ENCODE measurements at regions not wholly inside any gene's neighbourhood (a gene's known extent, or its start where the extent isn't known, plus 50 kb on each side); places are given as distances from the start of the nearest gene placed in this dataset.

GRCh38 chr21:17460094-17460493 lies 52.7 kb upstream of the CXADR start:
- Histone ChIP-seq H3K4me3 (ENCODE audit: low read length in 3 of 3) (no peak overlapping the region), H3K27ac (ENCODE audit: low read depth in 2 of 2, low read length in 2 of 2) (no peak overlapping the region), H3K36me3 (ENCODE audit: control insufficient read depth in 2 of 3, insufficient read depth in 3 of 3, low read length in 3 of 3) (no peaks in the 10 kb centered on the region), H3K9ac (ENCODE audit: low read length in 3 of 3) (no peak overlapping the region), H3K27me3 (ENCODE audit: control insufficient read depth, insufficient read depth, low read length) (no peaks in the 10 kb centered on the region), H3K9me3 (ENCODE audit: control insufficient read depth in 2 of 3, insufficient read depth in 1 of 3, low read length in 3 of 3) (no peaks in the 10 kb centered on the region), H3K4me1 (ENCODE audit: control insufficient read depth in 2 of 3, insufficient read depth in 2 of 3, low read depth in 1 of 3, low read length in 3 of 3) (no peaks in the 10 kb centered on the region)
- no peak for FAIRE-seq
- intact Hi-C loops (cut with DNase I) = no loop called here
- TF ChIP-seq, protein P1, sequence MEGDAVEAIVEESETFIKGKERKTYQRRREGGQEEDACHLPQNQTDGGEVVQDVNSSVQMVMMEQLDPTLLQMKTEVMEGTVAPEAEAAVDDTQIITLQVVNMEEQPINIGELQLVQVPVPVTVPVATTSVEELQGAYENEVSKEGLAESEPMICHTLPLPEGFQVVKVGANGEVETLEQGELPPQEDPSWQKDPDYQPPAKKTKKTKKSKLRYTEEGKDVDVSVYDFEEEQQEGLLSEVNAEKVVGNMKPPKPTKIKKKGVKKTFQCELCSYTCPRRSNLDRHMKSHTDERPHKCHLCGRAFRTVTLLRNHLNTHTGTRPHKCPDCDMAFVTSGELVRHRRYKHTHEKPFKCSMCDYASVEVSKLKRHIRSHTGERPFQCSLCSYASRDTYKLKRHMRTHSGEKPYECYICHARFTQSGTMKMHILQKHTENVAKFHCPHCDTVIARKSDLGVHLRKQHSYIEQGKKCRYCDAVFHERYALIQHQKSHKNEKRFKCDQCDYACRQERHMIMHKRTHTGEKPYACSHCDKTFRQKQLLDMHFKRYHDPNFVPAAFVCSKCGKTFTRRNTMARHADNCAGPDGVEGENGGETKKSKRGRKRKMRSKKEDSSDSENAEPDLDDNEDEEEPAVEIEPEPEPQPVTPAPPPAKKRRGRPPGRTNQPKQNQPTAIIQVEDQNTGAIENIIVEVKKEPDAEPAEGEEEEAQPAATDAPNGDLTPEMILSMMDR (IDR thresholded peaks at IDR 0.05; ENCODE audit: borderline replicate concordance, extremely low read depth, insufficient read depth) = no peak
- DNase-seq = no peak

- Histone ChIP-seq H3K36me3 (ENCODE audit: control insufficient read depth in 2 of 3, insufficient read depth in 3 of 3, low read length in 3 of 3) (no peaks in the 10 kb centered on the region), H3K9ac (ENCODE audit: low read length in 3 of 3) (no peak overlapping the region), H3K9me3 (ENCODE audit: control insufficient read depth in 2 of 3, insufficient read depth in 1 of 3, low read length in 3 of 3) (no peaks in the 10 kb centered on the region), H3K4me1 (ENCODE audit: control insufficient read depth in 2 of 3, insufficient read depth in 2 of 3, low read depth in 1 of 3, low read length in 3 of 3) (no peaks in the 10 kb centered on the region), H3K27ac (ENCODE audit: low read depth in 2 of 2, low read length in 2 of 2) (no peak overlapping the region), H3K4me3 (ENCODE audit: low read length in 3 of 3) (no peak overlapping the region), H3K27me3 (ENCODE audit: control insufficient read depth, insufficient read depth, low read length) (no peaks in the 10 kb centered on the region)
- FAIRE-seq (no peak), DNase-seq (no peak)
- TF ChIP-seq, protein P1 (IDR thresholded peaks at IDR 0.05; ENCODE audit: borderline replicate concordance, extremely low read depth, insufficient read depth) = no peak
- intact Hi-C loops (cut with DNase I) = no loop called here
Measured at GRCh38 chr21:17461014-17461413, 51.8 kb upstream of the CXADR start.

- H3K9ac ChIP-seq (ENCODE audit: low read length in 3 of 3) = no peak overlapping the region
- FAIRE-seq = no peak
Measured at GRCh38 chr21:17461582-17461981, 51.3 kb upstream of the CXADR start.

More at GRCh38 chr21:17461582-17461981, 51.3 kb upstream of the CXADR start:
- H3K27ac ChIP-seq (ENCODE audit: low read depth in 2 of 2, low read length in 2 of 2) = no peak overlapping the region
- no peak for DNase-seq
- H3K9me3 ChIP-seq (ENCODE audit: control insufficient read depth in 2 of 3, insufficient read depth in 1 of 3, low read length in 3 of 3) = no peaks in the 10 kb centered on the region
- H3K4me3 ChIP-seq (ENCODE audit: low read length in 3 of 3) = no peak overlapping the region
- H3K27me3 ChIP-seq (ENCODE audit: control insufficient read depth, insufficient read depth, low read length) = no peaks in the 10 kb centered on the region
- H3K36me3 ChIP-seq (ENCODE audit: control insufficient read depth in 2 of 3, insufficient read depth in 3 of 3, low read length in 3 of 3) = no peaks in the 10 kb centered on the region
- no peaks in the 10 kb centered on the region for H3K4me1 ChIP-seq (ENCODE audit: control insufficient read depth in 2 of 3, insufficient read depth in 2 of 3, low read depth in 1 of 3, low read length in 3 of 3)
- TF ChIP-seq, protein P1 (IDR thresholded peaks at IDR 0.05; ENCODE audit: borderline replicate concordance, extremely low read depth, insufficient read depth) = no peak
- intact Hi-C loops (cut with DNase I) = no loop called here
